LNCAP (cell line): ENCODE measurements at regions not wholly inside any gene's neighbourhood (a gene's known extent, or its start where the extent isn't known, plus 50 kb on each side); places are given as distances from the start of the nearest gene placed in this dataset.
A peak's percentile ranks its signal among the peaks of the same experiment; 100 is the strongest.

Experiments
- CTCF ChIP-seq: fragments of 450-650 bp; IDR thresholded peaks from 2 replicates; pipeline ENCODE4 v1.5.1; 2017; ENCODE audit warnings: mild to moderate bottlenecking

GRCh38 chr15:31586841-31587240 lies 260.2 kb downstream of the KLF13 start:
- TF ChIP-seq CTCF, result no peak

- TF ChIP-seq CTCF, result no peak
Measured at GRCh38 chr15:31587583-31587982, 260.9 kb downstream of the KLF13 start.

DNA sequence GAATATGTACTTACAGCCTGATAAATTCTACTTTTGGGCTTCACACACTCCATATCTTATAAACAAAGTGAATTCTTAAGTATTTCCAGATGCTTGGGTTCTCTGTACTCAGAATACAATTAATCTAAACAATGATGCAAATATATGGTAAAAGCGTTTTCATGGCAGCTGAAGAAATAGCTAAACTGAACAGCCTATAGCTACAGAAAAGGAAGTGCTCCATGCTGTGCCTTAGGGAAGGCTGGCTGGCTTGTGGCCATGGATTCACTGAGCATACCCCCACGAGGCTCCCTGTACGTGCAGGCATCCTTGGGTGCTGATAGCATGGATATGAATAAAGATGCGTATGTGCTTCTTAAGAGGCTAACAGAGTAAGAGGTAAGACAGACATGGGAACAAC lies 264.0 kb downstream of the KLF13 start:
- TF ChIP-seq CTCF, result no peak

- TF ChIP-seq CTCF, result no peak
Measured at GRCh38 chr15:31591908-31592307, 265.3 kb downstream of the KLF13 start.

DNA sequence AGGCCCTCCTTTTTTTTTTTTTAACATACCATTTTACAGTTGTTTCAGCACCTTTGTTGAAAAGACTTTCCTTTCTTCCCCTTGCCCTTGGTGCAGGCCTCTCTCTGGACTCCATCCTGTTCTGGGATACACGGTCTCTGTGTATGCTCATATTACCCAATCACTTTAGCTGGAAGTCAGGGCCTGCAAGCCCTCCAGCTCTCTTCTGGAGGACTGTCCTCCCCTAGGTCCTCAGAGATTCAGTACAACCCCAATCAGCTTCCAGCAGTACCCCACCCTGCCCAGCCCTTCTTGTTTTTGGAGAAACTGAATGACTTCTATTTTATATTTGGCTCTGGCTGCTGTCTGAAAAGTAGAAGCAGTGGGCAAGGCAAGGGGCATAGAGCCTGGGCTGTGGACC lies 270.8 kb downstream of the KLF13 start:
- no peak for TF ChIP-seq CTCF

GRCh38 chr15:31598620-31599019 lies 272.0 kb downstream of the KLF13 start:
- TF ChIP-seq CTCF, result no peak

GRCh38 chr15:31605467-31605931 lies 278.9 kb downstream of the KLF13 start:
- TF ChIP-seq CTCF, result peak; percentile 28; the same call in 1 of the 2 replicates

DNA sequence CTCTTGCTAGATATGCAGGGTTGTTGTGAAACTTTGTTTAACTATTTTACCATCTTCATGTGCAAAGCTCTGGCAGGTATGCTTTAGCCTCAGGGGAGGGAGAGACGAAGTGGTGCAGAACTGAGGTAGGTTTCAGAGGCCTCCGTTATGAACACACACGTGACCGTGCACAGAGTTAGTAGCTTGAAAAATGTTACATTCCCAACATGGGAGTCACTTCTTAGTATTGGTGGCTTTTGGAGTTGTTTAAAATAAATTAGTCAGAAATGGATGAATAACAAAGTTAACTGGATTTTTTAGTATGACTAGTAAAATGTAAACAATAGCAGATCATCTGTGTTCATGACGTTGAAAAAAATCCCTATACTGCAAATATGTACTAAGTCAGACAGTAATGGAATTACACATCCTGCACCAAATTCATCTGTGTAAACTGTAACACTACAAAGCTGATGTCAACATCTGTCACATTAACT lies 279.6 kb downstream of the KLF13 start:
- no peak for TF ChIP-seq CTCF
